Heart left ventricle (tissue), 16 donors: ENCODE measurements at regions not wholly inside any gene's neighbourhood (a gene's known extent, or its start where the extent isn't known, plus 50 kb on each side); places are given as distances from the start of the nearest gene placed in this dataset.

Experiments used
- ATAC-seq, 4 donors: fragments of 200-7000 bp; cut with Tn5 transposase; one replicate each; pipeline ENCODE4 v1.9.1; 2020 to 2022; ENCODE audit warnings: moderate library complexity in 4 of 4, mild to moderate bottlenecking in 3 of 4, moderate number of reproducible peaks in 1 of 4
- DNase-seq, 5 donors: peaks; one replicate each; pipeline ENCODE4 v3.0.0-alpha.2; 2020
- H3K27ac ChIP-seq, 12 donors: fragments of 200-600 bp; sonication (generic) in 4 of 12; one replicate each; pipeline versions ENCODE4 v1.5.0 to v1.8.0; 2016 to 2022; ENCODE audit warnings: mild to moderate bottlenecking in 2 of 12
- H3K27me3 ChIP-seq, 9 donors: fragments of 200-600 bp; sonication (generic) in 2 of 9; one replicate each; pipeline versions ENCODE4 v1.5.1 to v1.8.0; 2016 to 2022; ENCODE audit warnings: mild to moderate bottlenecking in 3 of 9
- H3K36me3 ChIP-seq, 9 donors: fragments of 200-600 bp; sonication (generic) in 2 of 9; one replicate each; pipeline versions ENCODE4 v1.5.0 to v1.8.0; 2018 to 2022; ENCODE audit warnings: mild to moderate bottlenecking in 2 of 9
- H3K4me1 ChIP-seq, 12 donors: fragments of 200-600 bp; sonication (generic) in 4 of 12; one replicate each; pipeline versions ENCODE4 v1.5.0 to v1.8.0; 2016 to 2022; ENCODE audit warnings: mild to moderate bottlenecking in 3 of 12
- H3K4me3 ChIP-seq, 12 donors: fragments of 200-600 bp; sonication (generic) in 4 of 12; one replicate each; pipeline versions ENCODE4 v1.5.0 to v1.8.0; 2017 to 2022; ENCODE audit warnings: mild to moderate bottlenecking in 9 of 12, moderate library complexity in 4 of 12
- H3K9me3 ChIP-seq, 12 donors: fragments of 200-600 bp; sonication (generic) in 4 of 12; one replicate each; pipeline versions ENCODE4 v1.5.0 to v1.8.0; 2016 to 2022; ENCODE audit warnings: mild to moderate bottlenecking in 1 of 12
- POLR2A ChIP-seq, 2 donors: fragments of 450-650 bp; IDR thresholded peaks; one replicate each; pipeline ENCODE4 v1.6.1; 2017; ENCODE audit warnings: antibody characterized with exemption in 2 of 2, mild to moderate bottlenecking in 2 of 2, moderate library complexity in 2 of 2
- WGBS, 4 donors: extraction: QIAGEN DNeasy Blood & Tissue Kit in 2 of 4; methylation state at CpG; one replicate each; pipeline versions ENCODE4 v1.1.5 to v1.1.7; 2013 to 2018; 5-methylcytosine and 5-hydroxymethylcytosine counted together
- intact Hi-C, 10 donors: fragments of 100-400 bp; cut with DNase I; formaldehyde crosslinking; loops; one replicate each; pipeline versions ENCODE4 v1.11.1 to v1.14.2; 2022
- TF ChIP-seq, protein P1 (sequence below), 12 donors: fragments of 200-600 bp; sonication (generic) in 4 of 12; IDR thresholded peaks; one replicate each; pipeline versions ENCODE4 v1.5.0 to v1.8.0; 2018 to 2022; ENCODE audit warnings: antibody characterized with exemption in 12 of 12, mild to moderate bottlenecking in 5 of 12
- donor health status: ischemic (EF 13 %, LVEDD 7.1; RV severe dilation, severe dysfunction).
- donor health status: healthy with polysubstance abuse.
- donor health status: DM: no; HTN: yes; CAD: no.
- donor health status: DM: no; HTN: no; CAD: no.
- donor health status: ischemic (EF 25% LVEDD 6.9; RV normal size, moderate dysfunction).
- donor health status: ischemic (EF 25% LVEDD 5.7; RV mildly dilated, moderate dysfunction).
- donor health status: healthy.
- donor health status: DM: yes; HTN: yes; CAD: no.
- donor health status: ischemic (EF 35%, LVEDD 5.7; RV mildly dilated, moderate dysfunction).
- donor health status: nonischemic (EF 11% LVEDD 7.7; RV severe dilation, severe dysfunction).
- donor health status: DM: yes; HTN: yes; CAD: no.
- donor health status: PGD.
- donor health status: ischemic (EF 29% LVEDD 5.4; RV normal size, mild dysfunction).
- donor health status: nonischemic (EF 23%, LVEDD 6.1; RV moderate dilation, normal function).

DNA sequence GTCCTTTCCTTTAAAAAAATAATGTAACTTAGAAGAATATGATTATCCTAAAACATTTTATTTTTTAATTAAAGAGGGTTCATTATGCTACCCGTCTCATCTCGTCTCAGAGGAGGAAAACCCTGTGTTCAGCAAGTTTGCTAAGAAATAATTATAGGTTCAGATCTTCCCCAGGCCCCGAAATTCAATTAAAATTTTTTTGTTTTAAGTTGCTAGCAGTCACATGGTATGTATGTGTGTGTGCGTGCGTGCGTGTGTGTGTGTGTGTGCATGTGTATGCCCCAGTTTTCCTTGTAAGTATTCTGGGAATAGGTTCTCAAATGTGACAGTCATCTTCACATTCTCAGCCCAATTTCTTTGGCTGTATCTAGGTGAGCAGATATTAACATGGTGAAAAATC, 86.6 kb upstream of the HOXC13 start:
- WGBS, 4 donors, result 84 to 88% (median 86%) methylated on average over 6 of the region's 6 CpGs
- Histone ChIP-seq H3K4me1 (no peaks in the 10 kb centered on the region), H3K27me3 (peaks cover 0 to 45% (median 7%) of the 10 kb centered on the region in 9 donors), H3K27ac (no peak overlapping the region), H3K4me3 (no peak overlapping the region), H3K9me3 (no peaks in the 10 kb centered on the region), H3K36me3 (no peaks in the 10 kb centered on the region)
- TF ChIP-seq, protein P1, sequence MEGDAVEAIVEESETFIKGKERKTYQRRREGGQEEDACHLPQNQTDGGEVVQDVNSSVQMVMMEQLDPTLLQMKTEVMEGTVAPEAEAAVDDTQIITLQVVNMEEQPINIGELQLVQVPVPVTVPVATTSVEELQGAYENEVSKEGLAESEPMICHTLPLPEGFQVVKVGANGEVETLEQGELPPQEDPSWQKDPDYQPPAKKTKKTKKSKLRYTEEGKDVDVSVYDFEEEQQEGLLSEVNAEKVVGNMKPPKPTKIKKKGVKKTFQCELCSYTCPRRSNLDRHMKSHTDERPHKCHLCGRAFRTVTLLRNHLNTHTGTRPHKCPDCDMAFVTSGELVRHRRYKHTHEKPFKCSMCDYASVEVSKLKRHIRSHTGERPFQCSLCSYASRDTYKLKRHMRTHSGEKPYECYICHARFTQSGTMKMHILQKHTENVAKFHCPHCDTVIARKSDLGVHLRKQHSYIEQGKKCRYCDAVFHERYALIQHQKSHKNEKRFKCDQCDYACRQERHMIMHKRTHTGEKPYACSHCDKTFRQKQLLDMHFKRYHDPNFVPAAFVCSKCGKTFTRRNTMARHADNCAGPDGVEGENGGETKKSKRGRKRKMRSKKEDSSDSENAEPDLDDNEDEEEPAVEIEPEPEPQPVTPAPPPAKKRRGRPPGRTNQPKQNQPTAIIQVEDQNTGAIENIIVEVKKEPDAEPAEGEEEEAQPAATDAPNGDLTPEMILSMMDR (IDR thresholded peaks at IDR 0.05), result no peak
- TF ChIP-seq POLR2A (IDR thresholded peaks at IDR 0.05), result no peak
- DNase-seq (no peak), ATAC-seq (no peak)
- intact Hi-C loops, result no loop called here

GRCh38 chr12:53852992-53853391, 85.6 kb upstream of the HOXC13 start:
- Histone ChIP-seq H3K27ac (no peak overlapping the region), H3K9me3 (peaks cover 0 to 4% (median 0%) of the 10 kb centered on the region in 12 donors), H3K4me3 (no peak overlapping the region), H3K27me3 (peaks cover 0 to 46% (median 7%) of the 10 kb centered on the region in 9 donors), H3K36me3 (no peaks in the 10 kb centered on the region), H3K4me1 (no peaks in the 10 kb centered on the region)
- intact Hi-C loops, result no loop called here
- ATAC-seq, result no peak
- TF ChIP-seq, protein P1 (IDR thresholded peaks at IDR 0.05), result no peak
- TF ChIP-seq POLR2A (IDR thresholded peaks at IDR 0.05), result no peak
- no peak for DNase-seq

GRCh38 chr12:53854701-53855316, 83.8 kb upstream of the HOXC13 start:
- ATAC-seq (no peak), DNase-seq (no peak)
- intact Hi-C loops, result no loop called here
- H3K9me3 ChIP-seq, result peaks cover 0 to 4% (median 0%) of the 10 kb centered on the region in 12 donors
- TF ChIP-seq, protein P1 (IDR thresholded peaks at IDR 0.05), result no peak
- TF ChIP-seq POLR2A (IDR thresholded peaks at IDR 0.05), result no peak
- H3K36me3 ChIP-seq, result no peaks in the 10 kb centered on the region
- H3K4me1 ChIP-seq, result no peaks in the 10 kb centered on the region
- no peak overlapping the region for H3K4me3 ChIP-seq
- peaks cover 0 to 52% (median 7%) of the 10 kb centered on the region in 9 donors for H3K27me3 ChIP-seq
- no peak overlapping the region for H3K27ac ChIP-seq
- 53 to 64% (median 58%) methylated on average over 3 of the region's 3 CpGs for WGBS, 4 donors

DNA sequence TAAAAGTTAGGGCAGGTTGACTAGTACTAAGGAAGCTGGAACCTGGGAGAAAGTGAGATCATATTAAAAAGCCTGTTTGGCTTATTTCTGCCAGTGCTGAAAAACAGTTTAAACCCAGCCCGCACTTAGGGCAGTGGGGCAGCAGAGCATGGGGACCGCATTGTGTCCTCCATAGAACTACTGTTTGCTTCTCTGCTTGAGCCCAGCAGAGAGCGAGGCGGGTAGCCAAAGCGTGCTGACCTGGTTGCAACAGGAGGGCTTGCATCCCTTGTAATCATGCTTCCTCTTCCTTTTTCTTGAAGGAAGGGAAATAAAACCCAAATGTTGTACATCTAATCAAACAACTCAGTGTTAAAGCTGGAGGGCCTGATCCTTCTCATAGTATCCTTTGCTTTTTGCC, 82.5 kb upstream of the HOXC13 start:
- DNase-seq (no peak), ATAC-seq (no peak)
- Histone ChIP-seq H3K36me3 (no peaks in the 10 kb centered on the region), H3K9me3 (peaks cover 0 to 4% (median 0%) of the 10 kb centered on the region in 12 donors), H3K27ac (no peak overlapping the region), H3K4me3 (no peak overlapping the region), H3K4me1 (no peaks in the 10 kb centered on the region), H3K27me3 (peaks cover 0 to 46% (median 7%) of the 10 kb centered on the region in 9 donors)
- TF ChIP-seq, protein P1 (IDR thresholded peaks at IDR 0.05), result no peak
- TF ChIP-seq POLR2A (IDR thresholded peaks at IDR 0.05), result no peak
- intact Hi-C loops, result no loop called here
- 79 to 85% (median 83%) methylated on average over 5 of the region's 5 CpGs for WGBS, 4 donors
